Activated CD4-positive, alpha-beta T cell treated with anti-CD3 and anti-CD28 coated beads for 48 hours (primary cell): ENCODE measurements at regions not wholly inside any gene's neighbourhood (a gene's known extent, or its start where the extent isn't known, plus 50 kb on each side); places are given as distances from the start of the nearest gene placed in this dataset.
"Not testable (repeated sequence)": the region's sequence is repeated elsewhere in the genome, so short reads cannot be mapped to it uniquely, and the experiment has no call there.

ENCODE experiments used
- DNase-seq: peaks from one replicate; pipeline ENCODE4 v3.0.0-alpha.2; 2020

- no peak for DNase-seq
These were observed 135.4 kb upstream of the SERPINE2 start for GRCh38 chr2:224174521-224174920.

- DNase-seq: no peak
These were observed 134.8 kb upstream of the SERPINE2 start for GRCh38 chr2:224173933-224174332.

- DNase-seq: no peak
These were observed 134.1 kb upstream of the SERPINE2 start for GRCh38 chr2:224173210-224173609.

- no peak for DNase-seq
These were observed 132.1 kb upstream of the SERPINE2 start for GRCh38 chr2:224171226-224171625.

- DNase-seq: no peak
These were observed 130.8 kb upstream of the SERPINE2 start for GRCh38 chr2:224169847-224170246.

GRCh38 chr2:224167781-224168180 lies 128.7 kb upstream of the SERPINE2 start:
- not testable (repeated sequence) for DNase-seq

- no peak for DNase-seq
These were observed 127.6 kb upstream of the SERPINE2 start for GRCh38 chr2:224166654-224167053.

- DNase-seq: no peak
These were observed 126.8 kb upstream of the SERPINE2 start for GRCh38 chr2:224165901-224166319.

GRCh38 chr2:224163566-224164307 lies 124.7 kb upstream of the SERPINE2 start:
- DNase-seq: no peak

- no peak for DNase-seq
These were observed 123.0 kb upstream of the SERPINE2 start for GRCh38 chr2:224162122-224162521.

GRCh38 chr2:224161712-224162111 lies 122.6 kb upstream of the SERPINE2 start:
- DNase-seq: no peak

GRCh38 chr2:224160917-224161316 lies 121.8 kb upstream of the SERPINE2 start:
- no peak for DNase-seq

- DNase-seq: no peak
These were observed 120.4 kb upstream of the SERPINE2 start for GRCh38 chr2:224159345-224159928.

- no peak for DNase-seq
These were observed 119.7 kb upstream of the SERPINE2 start for GRCh38 chr2:224158831-224159230.

GRCh38 chr2:224158061-224158460 lies 119.0 kb upstream of the SERPINE2 start:
- DNase-seq: no peak

- no peak for DNase-seq
These were observed 118.6 kb upstream of the SERPINE2 start for GRCh38 chr2:224157655-224158054.

- DNase-seq: no peak
These were observed 117.3 kb upstream of the SERPINE2 start for GRCh38 chr2:224156436-224156835.

GRCh38 chr2:224155896-224156295 lies 116.8 kb upstream of the SERPINE2 start:
- DNase-seq: no peak

- DNase-seq: no peak
These were observed 116.3 kb upstream of the SERPINE2 start for GRCh38 chr2:224155371-224155770.

- no peak for DNase-seq
These were observed 112.7 kb upstream of the SERPINE2 start for GRCh38 chr2:224151680-224152310.

GRCh38 chr2:224151161-224151560 lies 112.1 kb upstream of the SERPINE2 start:
- DNase-seq: no peak

GRCh38 chr2:224148058-224148457 lies 109.0 kb upstream of the SERPINE2 start:
- not testable (repeated sequence) for DNase-seq

GRCh38 chr2:224147174-224147573 lies 108.1 kb upstream of the SERPINE2 start:
- no peak for DNase-seq
